AG09319 (cell line): ENCODE measurements at regions not wholly inside any gene's neighbourhood (a gene's known extent, or its start where the extent isn't known, plus 50 kb on each side); places are given as distances from the start of the nearest gene placed in this dataset.

Source experiments
- DNase-seq: peaks from one replicate; pipeline ENCODE4 v3.0.0-alpha.2; 2010; ENCODE audit warnings: low read depth; ENCODE audit errors: extremely low read depth
- CTCF ChIP-seq: IDR thresholded peaks from 2 replicates; pipeline ENCODE4 v1.5.1; 2011; ENCODE audit warnings: low read depth, mild to moderate bottlenecking, inconsistent platforms, low read length, moderate library complexity

- DNase-seq: no peak
- TF ChIP-seq CTCF: no peak
Observed at GRCh38 chr7:15086862-15087261, 184.3 kb upstream of the DGKB start.

- DNase-seq: peak; percentile 1
- TF ChIP-seq CTCF: no peak
Observed at GRCh38 chr7:15086131-15086611, 183.6 kb upstream of the DGKB start.

GRCh38 chr7:15085366-15085765, 182.8 kb upstream of the DGKB start:
- DNase-seq: no peak
- no peak for TF ChIP-seq CTCF

- TF ChIP-seq CTCF: no peak
- DNase-seq: no peak
Observed at GRCh38 chr7:15084368-15084767, 181.8 kb upstream of the DGKB start.

GRCh38 chr7:15081891-15082290, 179.3 kb upstream of the DGKB start:
- no peak for DNase-seq
- TF ChIP-seq CTCF: no peak

GRCh38 chr7:15073301-15073700, 170.8 kb upstream of the DGKB start:
- no peak for DNase-seq
- TF ChIP-seq CTCF: no peak

- no peak for TF ChIP-seq CTCF
- no peak for DNase-seq
Observed at GRCh38 chr7:15068324-15068723, 165.8 kb upstream of the DGKB start.
